ENCODE measurements at regions not wholly inside any gene's neighbourhood (a gene's known extent, or its start where the extent isn't known, plus 50 kb on each side); places are given as distances from the start of the nearest gene placed in this dataset.
"Not testable (repeated sequence)": the region's sequence is repeated elsewhere in the genome, so short reads cannot be mapped to it uniquely, and the experiment has no call there.

DNA sequence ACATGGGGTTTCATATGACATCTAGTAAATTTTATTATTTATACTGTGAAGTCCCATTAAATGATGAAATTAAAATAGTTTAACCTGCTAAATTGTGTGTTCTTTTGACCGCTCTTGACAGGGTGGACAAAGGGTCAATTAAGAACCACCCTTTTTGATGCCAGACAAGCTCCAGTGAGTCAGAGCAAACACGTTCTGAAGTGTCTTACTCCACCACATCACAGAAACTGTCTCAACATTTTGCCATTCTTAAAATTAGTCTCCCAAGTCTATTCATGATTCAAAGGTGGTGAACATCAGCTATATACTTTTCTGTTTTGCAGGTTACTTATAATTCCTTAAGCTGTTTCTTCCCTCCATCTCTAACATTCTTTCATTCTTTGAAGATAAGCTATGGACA, 142.1 kb downstream of the SPATA31A6 start:
- DNase-seq (ENCODE audit: low read depth, low spot score) = not testable (repeated sequence)

DNA sequence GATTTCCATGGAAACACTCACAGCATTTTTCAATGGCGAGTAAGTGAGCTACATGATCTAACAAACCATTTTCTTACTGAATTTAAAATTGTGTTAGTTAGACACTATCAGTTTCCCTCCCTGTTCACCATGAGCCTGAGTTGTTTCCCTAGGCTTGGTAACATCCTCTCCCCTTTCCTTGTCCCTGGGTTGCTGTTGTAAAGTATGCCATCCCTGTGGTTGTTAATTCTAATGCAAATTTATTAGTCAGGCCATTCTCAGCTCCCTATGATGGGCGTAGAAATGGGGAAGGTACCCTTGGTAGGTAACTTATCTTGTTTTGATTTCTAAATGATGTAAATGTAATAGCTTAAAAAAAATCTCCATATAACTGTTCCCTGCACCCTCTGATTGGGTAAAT, 143.0 kb downstream of the SPATA31A6 start:
- not testable (repeated sequence) for DNase-seq (ENCODE audit: low read depth, low spot score)

DNA sequence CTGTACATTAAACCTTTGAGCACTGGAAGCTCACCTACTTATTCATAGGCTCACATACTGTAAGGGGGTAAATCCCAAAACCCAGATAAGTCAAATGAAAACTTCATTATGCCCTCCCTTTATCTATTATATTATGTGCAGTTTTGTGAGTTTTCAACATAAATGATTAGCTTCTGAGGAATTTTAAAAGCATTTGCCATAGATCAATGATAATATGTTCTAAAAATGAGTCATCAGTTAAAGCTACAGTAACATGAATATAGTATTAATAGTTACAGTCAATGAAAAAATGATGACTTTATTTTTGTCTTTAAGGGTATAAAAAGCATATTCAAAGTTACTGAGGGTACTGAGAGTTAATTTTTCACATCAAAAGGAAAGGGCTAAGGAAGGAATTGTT, 151.9 kb downstream of the SPATA31A6 start:
- not testable (repeated sequence) for DNase-seq (ENCODE audit: low read depth, low spot score)

DNA sequence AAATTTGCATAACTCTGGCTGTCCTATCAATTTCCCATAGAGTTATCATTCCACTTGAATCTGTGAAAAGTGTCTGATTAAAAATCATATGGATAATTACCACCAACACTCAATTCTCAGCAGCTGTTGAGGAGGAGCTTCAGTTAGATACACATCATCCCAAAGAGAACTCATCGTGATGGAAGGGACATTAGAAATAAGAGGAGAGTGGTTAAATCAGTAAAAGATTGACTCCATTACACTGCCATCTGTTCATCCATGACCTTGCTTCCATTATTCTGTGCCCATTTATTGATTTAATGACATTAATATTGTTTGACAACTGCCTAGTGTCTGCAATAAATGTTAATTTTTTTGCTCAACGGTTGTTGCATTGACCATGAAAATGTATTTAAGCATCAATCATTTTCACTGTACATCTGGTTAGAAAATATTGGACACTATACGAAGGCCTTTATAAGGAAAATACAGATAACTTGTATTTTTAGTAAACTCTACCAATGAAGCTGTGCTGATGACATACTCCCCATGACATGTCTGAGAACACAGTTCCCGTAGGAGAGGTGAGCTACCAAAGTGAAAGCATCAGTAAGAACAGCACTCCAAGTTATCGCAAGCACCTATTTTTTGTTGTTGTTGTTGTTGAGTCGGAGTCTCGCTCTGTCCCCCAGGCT, 152.7 kb downstream of the SPATA31A6 start:
- DNase-seq (ENCODE audit: low read depth, low spot score) = not testable (repeated sequence)

DNA sequence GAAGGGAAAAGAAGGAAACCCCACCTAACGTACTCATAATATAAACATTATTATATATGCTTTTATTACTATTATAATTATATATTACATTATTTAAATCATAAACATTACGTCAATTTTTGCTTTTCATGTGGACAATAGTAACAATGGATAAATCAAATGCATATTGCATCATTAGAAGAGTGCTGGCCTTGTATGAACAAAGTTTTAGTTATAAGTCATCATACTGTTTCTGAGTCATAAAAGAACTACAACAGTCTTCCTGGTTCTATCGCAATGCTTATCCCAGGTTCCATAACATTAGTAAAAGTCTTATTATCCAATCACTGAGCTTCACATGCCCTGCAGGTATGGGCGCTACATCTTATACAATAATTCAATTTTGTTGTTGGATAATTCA, 154.8 kb downstream of the SPATA31A6 start:
- not testable (repeated sequence) for DNase-seq (ENCODE audit: low read depth, low spot score)

DNA sequence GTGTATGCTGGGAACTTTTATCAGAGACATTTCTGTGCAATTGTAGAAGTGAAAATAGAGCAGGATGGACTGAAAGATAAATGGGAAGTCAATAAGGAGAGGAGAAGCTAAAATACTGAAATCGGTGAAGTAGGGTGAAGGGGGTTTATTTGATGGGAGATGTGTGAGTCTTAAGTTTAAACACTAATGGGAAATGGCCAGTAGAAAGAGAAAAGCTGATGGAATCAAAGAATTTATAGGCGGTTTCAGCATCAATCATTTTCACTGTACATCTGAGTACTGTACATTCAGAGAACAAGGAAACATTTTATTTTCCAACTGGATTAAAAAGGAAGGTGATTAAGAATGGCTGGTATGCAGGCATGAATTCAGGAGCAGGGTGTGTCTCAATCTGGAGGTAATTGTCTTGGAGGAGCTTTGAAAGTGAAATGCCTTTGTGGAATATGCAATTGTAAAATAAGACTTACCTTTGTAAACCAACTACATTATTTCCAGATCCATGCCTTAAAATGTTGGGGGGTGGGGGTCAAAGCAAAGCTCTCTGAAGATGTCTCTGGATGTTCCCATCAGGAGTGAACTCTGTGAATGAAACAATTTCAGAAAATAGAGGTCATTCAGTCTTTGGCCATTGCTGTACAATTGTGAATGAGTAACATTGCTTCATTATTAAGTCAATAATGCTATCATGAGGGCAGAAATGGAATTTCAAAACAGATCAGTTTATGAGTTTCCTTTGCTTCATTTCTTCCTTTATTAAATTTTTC, 156.4 kb downstream of the SPATA31A6 start:
- not testable (repeated sequence) for DNase-seq (ENCODE audit: low read depth, low spot score)

DNA sequence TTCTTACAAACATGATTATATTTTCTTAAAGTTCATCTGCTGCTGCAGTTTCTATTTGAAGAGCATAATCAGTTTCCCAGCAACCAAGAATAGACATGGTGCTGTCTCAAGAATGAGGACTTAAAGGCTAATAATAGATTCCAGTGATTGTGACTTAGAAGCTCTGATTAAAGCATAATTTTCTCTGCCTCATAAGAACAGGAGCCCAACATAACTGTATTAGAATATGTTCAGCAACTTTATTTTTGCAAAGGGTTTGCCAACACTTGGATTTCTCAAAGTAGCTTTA, 156.9 kb downstream of the SPATA31A6 start:
- not testable (repeated sequence) for DNase-seq (ENCODE audit: low read depth, low spot score)

DNA sequence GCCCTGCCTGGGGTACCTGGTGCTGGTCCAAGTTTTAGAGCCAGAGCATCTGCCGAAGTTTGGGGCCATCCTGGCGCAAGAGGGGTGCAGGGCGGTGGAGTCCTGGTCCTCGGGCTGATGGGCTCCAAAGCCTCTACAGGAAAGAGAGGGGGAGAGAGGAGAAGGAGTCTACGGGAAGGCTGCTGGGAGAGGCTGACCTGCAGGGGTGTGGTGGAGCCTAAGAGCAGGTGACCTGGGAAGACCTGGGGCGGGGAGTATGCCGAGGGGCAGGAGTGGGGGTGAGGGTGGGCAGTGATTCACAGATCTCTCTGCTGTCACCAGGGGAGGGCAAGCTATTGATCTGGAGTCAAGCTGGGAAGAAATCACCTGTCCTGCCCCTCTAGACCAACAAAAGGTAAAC, 158.4 kb downstream of the SPATA31A6 start:
- not testable (repeated sequence) for DNase-seq (ENCODE audit: low read depth, low spot score)

DNA sequence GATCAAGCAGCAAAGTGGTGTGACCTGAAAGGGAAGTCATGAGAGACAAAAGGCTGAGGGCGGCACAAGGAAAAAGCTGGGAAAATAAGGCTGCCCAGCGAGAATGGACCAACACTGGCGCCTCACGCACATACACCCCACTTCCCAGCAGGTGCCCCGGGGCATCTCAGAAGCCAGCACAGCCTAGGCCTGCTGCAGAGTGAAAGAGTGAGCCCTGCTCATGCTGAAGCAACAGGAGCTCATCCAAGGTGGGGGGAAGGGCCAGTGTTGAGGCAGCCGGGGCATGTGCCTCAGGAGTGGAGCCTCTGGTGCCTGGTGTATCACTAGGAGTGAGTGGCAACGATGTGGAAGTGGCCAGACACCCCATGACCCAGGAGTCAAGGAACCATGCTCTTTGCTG, 158.8 kb downstream of the SPATA31A6 start:
- DNase-seq (ENCODE audit: low read depth, low spot score) = not testable (repeated sequence)

DNA sequence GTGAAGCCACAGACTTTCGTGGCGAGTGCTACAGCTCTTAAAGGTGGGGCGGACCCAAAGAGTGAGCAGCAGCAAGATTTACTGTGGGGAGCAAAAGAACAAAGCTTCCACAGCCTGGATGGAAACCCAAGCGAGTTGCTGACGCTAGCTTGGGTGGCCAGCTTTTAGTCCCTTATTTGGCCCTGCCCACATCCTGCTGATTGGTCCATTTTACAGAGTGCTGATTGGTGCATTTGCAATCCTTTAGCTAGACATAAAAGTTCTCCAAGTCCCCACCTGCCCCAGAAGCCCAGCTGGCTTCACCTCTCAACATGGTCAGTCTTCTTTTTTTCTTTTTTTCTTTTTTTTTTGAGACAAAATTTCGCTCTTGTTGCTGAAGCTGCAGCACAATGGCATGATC, 161.0 kb downstream of the SPATA31A6 start:
- DNase-seq (ENCODE audit: low read depth, low spot score) = not testable (repeated sequence)

DNA sequence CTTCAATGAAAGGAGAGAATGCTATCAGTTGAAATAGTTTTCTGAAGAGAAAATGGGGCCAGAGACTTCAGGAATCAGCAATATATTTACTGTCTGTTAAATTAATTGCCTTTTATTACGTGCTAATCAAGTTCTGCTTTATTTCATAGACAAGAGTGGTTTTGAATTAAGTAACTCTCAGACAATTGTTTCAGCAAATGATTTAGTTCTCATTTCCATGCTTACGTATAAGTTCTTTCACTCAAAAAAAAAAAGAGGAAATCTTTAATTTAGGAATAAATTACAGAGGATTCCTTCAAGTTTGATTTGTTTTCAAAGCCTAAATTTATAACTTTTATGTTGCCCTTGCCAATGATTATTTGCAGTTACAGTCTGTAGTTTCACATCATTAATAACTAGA, 163.5 kb downstream of the SPATA31A6 start:
- not testable (repeated sequence) for DNase-seq (ENCODE audit: low read depth, low spot score)

DNA sequence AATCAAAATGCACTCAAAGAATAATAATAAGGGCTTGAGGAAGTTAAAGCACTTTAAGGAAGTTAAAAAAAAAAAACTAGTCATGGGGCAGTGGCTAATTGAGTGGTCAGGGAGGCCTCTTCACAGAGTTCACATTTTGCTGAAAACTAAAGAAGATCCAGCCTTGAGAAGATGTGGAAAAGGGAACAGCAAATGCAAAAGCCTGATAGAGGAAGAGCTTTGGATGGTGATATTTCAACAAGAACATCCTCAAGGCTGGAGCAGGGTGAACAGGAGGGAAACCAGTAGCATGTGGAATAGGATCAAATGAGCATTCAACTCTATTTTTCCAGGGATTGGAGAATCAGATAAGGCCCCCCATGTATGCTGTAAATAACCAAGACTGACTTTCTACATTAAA, 165.7 kb downstream of the SPATA31A6 start:
- not testable (repeated sequence) for DNase-seq (ENCODE audit: low read depth, low spot score)

DNA sequence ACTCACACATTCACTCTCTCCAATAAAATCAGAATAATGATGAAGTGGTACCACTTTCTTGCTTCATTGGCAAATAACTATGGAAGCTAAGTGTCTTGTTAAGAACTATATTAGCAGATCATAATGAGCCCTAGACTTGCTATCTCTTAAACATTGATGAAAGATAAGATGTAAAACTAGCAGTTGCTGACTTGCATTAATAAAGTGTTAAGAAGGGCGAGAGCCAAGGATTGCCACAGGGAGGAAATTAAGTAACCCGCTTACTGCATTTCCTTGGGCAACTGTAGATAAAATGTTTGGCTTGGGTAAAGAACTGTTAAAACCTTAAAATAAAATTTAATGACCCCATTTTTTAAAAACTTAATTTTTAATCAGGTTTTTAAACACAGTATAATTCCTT, 167.0 kb downstream of the SPATA31A6 start:
- DNase-seq (ENCODE audit: low read depth, low spot score) = not testable (repeated sequence)

DNA sequence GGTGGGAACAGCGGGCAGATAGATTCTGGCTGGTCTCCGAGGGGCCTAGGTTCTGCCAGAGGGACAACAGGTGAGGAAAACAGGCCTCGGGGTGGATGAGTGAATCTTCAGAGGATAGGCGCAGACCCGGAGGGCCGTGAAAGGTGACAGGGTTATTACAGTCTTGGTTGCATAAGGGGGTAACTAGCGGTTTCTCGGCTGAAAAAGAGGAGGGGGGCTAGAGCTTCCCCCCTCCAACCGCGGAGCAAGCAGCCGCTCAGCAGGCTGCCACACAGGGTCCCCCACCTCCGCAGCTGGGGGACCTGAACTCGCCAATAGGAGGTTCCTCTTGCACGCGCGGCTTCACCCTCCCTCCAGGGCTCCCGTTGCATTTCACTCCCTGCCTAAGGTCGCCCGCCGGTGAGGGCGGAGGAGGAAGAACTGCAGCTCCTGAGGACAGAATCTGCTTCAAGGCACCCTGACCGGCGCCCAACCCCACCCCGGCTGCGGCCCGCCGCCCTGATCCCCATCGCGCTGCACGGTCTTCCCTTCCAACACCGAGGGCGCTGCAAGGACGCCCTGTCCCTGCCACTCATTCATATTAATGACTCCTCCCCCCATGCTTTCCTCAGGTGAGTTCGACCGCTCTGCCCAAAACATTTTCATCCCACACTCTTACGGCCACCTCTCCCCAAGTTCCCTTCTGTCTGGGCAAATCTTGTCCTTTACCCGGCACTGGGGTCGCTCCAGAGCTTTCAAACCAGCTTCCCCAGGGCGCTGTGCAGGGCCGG, 174.3 kb downstream of the SPATA31A6 start:
- not testable (repeated sequence) for DNase-seq (ENCODE audit: low read depth, low spot score)

DNA sequence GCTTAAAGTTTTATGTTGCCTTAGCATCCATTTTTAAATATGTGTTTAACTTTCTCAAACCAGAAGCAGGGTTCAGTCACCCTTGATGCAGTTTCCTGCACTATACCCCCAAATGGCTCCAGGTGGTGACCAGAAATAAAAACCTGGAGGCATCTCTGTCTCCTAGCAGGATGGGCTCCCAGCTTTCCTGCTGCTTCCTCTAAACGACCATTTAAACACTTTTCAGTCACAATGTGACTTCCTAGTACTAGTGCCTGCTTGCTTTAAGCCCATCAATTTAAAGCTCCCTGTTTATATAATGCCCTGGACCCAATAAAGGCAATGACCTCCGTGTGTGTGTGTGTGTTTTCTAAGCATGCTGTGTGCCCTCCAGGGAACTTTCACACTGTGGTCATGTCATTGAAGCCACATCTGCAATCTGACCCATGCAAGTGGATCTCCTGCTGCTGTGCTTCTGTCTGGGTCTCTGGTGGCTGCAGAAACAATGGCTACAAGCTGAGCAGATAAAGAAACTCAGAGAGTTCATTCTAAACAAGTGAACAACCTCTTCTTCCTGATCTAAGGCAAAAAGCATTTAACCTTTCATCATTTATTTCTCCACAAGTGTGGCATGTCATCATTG, 175.3 kb downstream of the SPATA31A6 start:
- not testable (repeated sequence) for DNase-seq (ENCODE audit: low read depth, low spot score)

DNA sequence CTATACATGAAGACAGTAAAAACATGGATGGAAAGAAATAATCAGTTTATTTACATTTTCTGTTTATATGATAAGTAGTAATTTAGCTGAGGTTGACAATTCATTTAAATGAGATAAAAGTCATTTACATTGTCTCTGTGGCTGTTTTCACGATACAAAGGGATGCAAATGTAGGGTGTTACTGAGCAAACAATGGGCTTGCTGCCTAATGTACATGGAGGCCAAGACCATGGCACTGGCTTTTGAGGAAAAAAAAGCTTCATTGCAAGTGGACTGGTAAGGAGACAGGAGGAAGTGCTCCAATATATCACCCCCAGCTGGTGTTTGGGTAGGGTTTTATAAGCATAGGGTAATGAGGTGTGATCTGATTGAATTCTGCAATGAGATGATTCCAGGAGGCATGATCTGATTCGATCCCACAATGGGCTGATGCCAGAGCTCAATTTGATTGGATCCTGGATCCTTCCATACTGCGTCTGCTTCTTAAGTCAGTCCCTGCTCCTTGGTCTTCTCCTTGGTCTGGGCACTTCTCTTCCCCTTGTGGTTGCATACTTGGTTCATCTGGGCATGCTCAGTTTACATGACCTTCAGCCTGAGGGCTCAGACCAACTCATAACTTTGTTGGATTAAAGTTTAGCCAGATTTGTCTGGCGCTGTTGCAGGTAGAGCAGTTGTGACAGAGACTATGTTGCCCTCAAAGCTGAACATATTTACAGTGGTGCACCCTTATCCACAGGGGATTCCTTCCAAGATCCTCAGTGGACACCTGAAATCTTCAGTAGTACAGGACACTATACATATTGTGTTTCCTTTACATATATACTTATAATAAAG, 181.2 kb downstream of the SPATA31A6 start:
- DNase-seq (ENCODE audit: low read depth, low spot score) = not testable (repeated sequence)

DNA sequence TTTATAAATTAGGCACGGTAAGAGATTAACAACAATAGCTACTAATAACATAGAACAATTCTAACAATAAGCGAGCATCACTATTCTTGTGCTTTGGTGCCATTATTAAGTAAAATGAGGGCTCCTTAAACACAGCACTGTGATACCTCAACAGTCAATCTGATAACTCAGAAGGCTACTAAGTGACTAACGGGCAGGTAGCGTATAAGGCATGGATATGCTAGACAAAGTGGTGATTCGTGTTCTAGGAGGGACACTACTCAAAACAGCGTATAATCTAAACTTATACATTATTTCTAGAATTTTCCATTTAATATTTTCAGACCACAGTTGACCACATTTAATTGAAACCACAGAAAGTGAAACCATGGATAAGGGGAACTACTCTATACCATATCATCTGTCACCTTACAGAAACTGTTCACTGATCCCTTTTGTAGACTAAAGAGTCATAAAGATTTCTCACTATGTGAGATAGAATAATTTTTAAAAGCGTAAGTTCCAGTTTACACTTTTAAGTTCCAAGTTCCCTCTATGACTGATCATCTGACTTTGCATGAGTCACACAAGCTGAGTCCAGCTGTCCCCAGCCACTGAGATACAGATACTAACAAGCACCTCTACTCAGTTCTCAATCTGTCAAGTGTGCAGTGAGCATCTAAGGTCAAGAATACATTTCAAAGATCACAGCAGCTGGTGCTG, 181.9 kb downstream of the SPATA31A6 start:
- not testable (repeated sequence) for DNase-seq (ENCODE audit: low read depth, low spot score)

DNA sequence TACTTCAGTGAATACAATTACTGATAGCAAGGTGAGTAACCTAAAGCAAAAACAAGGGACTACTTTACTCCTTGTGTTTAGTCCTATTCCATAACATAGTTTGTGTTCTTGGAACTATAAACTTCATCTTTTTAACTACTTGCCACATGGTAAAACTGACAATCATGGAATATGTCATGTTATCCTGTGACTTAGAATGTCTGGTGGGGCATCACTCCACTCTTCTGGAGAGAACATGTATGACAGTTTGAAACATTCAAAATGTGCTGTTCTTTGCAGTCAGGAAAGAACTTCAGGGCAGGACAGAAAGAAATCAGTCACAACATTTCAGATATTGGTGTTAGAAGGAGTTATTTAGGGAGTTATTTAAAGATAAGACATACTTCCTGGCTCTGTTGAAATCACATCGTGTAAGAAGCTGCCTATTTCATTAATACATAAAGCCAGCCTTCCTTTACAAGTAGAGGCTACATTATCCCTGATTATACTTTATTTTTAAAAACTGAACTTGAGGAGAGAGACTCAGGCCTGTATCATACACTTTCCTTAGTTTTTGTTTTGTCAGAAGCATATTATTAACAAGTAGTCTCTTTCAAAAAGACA, 184.9 kb downstream of the SPATA31A6 start:
- not testable (repeated sequence) for DNase-seq (ENCODE audit: low read depth, low spot score)

DNA sequence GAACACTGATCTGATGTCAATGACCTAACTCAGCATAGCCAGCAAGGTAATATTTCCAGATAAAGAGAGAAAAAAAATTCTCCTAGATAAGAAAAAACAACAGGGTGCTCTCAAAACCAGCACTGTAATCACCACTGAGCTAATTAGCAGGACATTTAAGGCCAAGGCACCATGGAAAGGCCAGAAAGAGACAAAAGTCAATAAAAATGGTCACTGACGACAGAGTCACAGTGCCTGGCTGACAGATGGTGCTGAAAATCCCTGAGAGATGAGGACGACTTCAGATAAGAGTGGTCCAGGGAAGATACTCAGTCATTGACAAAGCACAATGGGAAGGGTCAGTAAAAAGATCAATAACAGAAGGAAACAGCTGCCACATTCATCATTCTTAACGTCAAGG, 186.7 kb downstream of the SPATA31A6 start:
- DNase-seq (ENCODE audit: low read depth, low spot score) = not testable (repeated sequence)

DNA sequence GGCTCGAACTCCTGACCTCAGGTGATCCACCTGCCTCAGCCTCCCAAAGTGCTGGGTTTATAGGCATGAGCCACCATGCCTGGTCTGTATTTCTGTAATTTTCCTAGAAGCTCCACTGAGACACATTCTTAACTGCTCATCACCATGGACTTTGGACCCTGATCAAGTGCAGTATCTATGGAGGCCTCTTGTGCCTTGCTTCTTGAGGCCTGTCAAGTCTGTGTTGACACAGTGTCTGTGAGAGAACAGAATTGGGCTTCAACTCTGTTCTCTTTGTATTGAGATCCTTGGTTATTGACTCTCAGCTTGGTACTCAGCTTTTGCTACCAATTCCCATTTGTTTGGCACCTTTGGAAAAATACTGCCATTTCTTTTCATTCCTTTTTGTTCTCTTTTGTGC, 188.0 kb downstream of the SPATA31A6 start:
- not testable (repeated sequence) for DNase-seq (ENCODE audit: low read depth, low spot score)

All from iPS DF 19.7 (cell line).